GM21576 (cell line): ENCODE measurements at regions not wholly inside any gene's neighbourhood (a gene's known extent, or its start where the extent isn't known, plus 50 kb on each side); places are given as distances from the start of the nearest gene placed in this dataset.
"Not testable (repeated sequence)": the region's sequence is repeated elsewhere in the genome, so short reads cannot be mapped to it uniquely, and the experiment has no call there.

Experiments used
- ATAC-seq: cut with Tn5 transposase; IDR thresholded peaks from one replicate; pipeline ENCODE4 v1.9.1; 2021; ENCODE audit warnings: mild to moderate bottlenecking, moderate library complexity; ENCODE audit not compliant: unreplicated experiment

- ATAC-seq = no peak
Measured at GRCh38 chr13:101003566-101003965, 329.0 kb upstream of the TMTC4 start.

GRCh38 chr13:100989392-100989791 is 314.8 kb upstream of the TMTC4 start:
- no peak for ATAC-seq

GRCh38 chr13:100988921-100989320 is 314.3 kb upstream of the TMTC4 start:
- no peak for ATAC-seq

DNA sequence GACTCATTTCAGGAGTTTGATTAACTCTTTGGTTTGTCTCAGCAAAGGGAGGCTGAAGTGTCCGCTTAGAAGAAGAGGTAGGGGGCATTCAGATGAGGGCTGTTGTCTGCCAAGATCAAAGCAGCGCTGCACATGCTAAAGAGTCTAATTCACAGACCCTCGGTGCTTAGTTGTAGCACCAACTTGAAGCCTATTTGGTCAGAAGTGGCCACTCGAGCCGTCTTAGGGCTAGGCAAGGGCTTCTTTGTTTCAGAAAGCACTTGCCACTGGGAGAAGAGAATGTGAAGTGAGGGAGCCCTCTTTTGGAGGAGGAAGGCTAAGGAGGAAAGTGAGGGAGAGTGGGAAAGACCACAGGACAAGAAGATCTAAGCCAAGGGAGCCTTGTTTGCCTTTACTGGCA is 313.4 kb upstream of the TMTC4 start:
- ATAC-seq = no peak

GRCh38 chr13:100986571-100986970 is 312.0 kb upstream of the TMTC4 start:
- no peak for ATAC-seq

DNA sequence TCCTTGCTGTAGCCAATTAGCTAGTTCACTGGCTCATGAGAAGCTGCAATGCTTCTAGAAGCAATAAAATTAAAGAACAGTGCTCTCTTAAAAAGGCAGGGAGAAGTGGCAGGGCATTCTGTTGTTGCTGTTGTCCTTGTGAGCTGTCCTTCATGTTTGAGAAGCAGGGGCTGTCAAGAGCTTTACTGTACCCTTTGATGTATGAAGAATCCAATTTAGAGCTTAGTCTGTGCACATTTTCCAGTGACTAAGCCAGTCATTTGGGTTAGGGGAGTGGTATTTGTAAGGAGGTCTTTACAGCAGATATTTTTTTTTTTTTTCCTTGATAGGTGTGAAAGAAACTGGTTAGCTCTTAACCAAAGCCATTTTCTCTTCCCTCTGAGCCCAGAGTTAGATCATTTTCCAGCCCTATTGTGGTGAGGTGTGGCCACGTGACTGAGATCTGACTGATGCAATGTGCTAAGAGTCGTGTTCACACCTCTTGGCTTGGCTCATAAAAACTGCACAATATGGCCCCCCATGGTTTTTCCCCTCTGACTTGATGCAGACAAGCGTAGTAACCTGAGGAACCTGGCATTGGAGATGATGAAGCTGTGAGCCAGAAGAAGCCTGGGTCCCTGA is 309.6 kb upstream of the TMTC4 start:
- no peak for ATAC-seq

- no peak for ATAC-seq
Measured at GRCh38 chr13:100983111-100983510, 308.5 kb upstream of the TMTC4 start.

DNA sequence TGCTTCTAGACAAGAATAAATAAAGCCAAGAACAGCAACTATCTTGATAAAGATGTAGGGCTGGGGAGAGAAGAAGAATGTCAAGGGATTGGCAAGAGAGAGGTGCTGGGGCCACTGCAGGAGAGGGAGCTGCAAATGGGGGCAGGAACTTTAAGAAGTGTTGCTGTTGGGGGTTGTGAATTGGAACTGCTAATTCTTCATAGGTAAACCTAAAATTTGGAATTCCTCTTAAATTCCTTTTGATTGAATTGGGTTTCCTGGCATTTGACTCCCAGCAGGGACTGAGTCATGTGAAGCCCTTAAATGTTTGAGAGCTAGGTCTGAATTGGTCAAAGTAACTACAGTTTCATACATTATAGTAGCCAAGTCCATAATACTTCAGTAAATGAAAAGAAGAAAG is 305.6 kb upstream of the TMTC4 start:
- no peak for ATAC-seq

GRCh38 chr13:100977841-100978240 is 303.2 kb upstream of the TMTC4 start:
- ATAC-seq = no peak

- no peak for ATAC-seq
Measured at GRCh38 chr13:100976993-100977392, 302.4 kb upstream of the TMTC4 start.

DNA sequence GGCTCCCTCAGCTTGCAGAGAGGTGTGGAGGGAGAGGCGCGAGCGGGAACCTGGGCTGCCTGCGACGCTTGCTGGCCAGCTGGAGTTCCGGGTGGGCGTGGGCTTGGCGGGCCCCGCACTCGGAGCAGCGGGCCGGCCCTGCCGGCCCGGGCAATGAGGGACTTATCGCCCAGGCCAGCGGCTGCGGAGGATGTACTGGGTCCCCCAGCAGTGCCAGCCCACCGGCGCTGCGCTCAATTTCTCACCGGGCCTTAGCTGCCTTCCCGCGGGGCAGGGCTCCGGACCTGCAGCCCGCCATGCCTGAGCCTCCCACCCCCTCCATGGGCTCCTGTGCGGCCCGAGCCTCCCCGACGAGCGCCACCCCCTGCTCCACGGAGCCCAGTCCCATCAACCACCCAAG is 301.1 kb upstream of the TMTC4 start:
- ATAC-seq = not testable (repeated sequence)

GRCh38 chr13:100962585-100962984 is 288.0 kb upstream of the TMTC4 start:
- ATAC-seq = no peak

DNA sequence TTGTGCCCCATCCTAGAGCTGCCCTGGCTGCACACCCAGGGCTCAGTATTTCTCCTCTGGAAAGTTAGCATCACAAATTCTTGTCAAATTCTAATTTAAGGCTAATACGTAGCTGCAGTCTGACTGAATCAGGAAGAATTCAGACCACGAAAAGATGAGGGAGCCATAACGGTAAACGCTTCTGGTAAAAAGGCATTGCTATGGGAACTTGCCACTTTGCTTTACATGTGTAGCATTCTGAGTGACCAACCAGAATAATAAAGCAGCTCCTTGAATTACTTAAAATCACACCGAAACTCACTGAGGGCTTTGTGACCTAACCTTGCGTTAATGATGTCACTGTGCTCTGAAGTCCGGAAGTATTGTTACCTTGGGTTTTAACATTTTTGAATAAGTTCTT is 286.6 kb upstream of the TMTC4 start:
- no peak for ATAC-seq

GRCh38 chr13:100958831-100959230 is 284.2 kb upstream of the TMTC4 start:
- ATAC-seq = no peak

DNA sequence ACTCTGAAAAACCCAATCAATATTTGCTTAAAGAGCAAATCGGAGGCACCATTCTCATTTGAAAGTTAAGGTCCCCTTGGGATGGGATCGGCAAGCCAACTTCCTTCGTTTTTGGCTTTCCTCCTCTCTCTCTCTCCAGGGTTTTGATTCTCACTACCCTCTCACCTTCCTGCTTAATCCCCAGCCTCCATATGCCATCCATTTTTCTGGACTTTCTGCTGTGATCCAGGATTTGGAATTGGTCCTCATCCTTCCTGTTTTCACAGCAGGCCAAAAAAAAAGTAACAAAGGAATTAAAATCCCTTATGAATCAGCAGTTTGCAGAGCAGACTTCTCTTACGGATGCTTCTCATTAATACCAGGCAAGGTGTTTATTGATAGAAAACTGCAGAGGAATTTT is 283.1 kb upstream of the TMTC4 start:
- ATAC-seq = no peak

DNA sequence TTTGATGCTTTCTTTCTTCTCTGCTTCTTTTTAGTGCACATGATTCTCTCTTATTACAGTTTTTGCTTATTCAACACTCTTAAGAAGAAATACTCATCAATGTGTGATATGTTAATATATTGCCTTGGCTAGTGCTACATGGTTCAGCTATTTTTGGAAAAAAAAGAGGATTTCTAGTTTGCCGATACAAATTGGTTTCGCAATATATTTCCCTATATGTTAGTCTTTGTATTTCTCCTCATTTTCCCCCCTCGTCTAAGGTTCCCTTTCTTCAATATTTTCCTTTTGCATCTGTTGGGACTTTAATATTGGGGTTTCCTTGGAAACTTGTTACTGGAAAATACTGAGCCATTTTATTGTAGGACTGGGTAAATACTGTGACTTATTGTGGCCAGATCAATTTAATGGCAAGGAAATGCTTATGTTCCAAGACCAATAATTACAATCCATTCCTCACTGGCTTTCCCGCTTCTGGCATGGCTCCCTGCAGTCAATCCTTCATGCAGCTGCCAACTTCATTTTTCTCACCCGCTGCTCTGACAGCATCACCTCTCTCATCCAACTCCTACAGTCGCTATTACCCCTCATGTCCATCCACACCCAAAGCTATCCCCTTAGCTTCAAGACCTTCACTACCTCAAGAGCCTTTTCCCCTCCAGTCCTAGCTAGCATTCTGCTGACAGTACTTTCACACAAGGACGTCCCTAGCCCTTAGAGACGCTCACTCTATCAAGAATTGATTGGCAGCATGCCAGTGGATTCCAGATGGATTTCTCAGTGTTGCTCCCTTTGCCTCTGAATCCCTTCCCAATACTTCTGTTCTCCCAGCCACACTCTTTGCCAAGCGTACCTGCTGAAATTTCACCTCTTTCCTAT is 280.1 kb upstream of the TMTC4 start:
- ATAC-seq = no peak

- ATAC-seq = no peak
Measured at GRCh38 chr13:100951016-100951415, 276.4 kb upstream of the TMTC4 start.

DNA sequence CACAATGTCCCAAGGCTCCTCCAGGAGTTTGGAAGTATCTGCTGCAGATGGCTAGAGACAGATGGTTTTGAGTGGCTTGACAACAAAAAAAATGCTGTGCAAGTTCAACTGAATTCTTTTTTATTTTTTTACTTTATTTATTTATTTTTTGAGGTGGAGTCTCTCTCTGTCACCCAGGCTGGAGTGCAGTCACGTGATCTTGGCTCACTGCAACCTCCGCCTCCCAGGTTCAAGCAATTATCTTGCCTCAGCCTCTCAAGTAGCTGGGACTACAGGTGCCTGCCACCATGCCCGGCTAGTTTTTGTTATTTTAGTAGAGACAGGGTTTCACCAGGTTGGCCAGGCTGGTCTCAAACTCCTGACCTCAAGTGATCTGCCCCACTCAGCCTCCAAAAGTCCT is 274.3 kb upstream of the TMTC4 start:
- not testable (repeated sequence) for ATAC-seq

GRCh38 chr13:100946588-100946987 is 272.0 kb upstream of the TMTC4 start:
- no peak for ATAC-seq

DNA sequence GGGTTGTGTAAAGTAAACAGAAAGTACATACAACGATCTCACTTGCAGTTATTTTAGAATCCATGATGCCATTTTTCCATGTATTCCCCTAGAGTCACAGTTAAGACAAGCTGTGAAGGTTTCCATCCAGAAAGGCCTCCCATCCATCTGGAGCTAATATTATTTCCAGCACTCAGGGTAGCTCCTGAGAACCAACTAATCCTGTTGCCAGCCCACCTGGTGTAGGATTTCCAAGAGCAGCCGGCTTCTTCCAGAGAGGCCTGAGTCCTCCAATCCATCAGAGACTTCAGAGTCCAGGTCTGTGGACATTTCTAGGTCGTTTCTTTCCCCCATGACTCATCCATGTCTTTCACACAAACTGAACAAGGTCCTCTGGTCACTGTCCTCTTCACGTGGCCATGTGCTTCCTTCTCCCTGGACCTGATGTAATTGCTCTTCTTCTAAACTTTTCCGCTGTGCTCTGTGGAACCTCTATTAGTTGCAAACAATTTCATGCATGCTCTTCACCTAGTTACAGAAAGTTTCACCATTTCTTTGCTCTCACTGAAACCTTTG is 270.3 kb upstream of the TMTC4 start:
- no peak for ATAC-seq

- no peak for ATAC-seq
Measured at GRCh38 chr13:100942742-100943141, 268.1 kb upstream of the TMTC4 start.
